GM12872 (cell line): ENCODE measurements at regions not wholly inside any gene's neighbourhood (a gene's known extent, or its start where the extent isn't known, plus 50 kb on each side); places are given as distances from the start of the nearest gene placed in this dataset.

ENCODE experiments used
- TF ChIP-seq, protein P1 (sequence below): IDR thresholded peaks from 3 replicates; pipeline ENCODE4 v1.5.1; 2011; ENCODE audit warnings: low read depth, mild to moderate bottlenecking, low read length, moderate library complexity; ENCODE audit not compliant: insufficient read depth

DNA sequence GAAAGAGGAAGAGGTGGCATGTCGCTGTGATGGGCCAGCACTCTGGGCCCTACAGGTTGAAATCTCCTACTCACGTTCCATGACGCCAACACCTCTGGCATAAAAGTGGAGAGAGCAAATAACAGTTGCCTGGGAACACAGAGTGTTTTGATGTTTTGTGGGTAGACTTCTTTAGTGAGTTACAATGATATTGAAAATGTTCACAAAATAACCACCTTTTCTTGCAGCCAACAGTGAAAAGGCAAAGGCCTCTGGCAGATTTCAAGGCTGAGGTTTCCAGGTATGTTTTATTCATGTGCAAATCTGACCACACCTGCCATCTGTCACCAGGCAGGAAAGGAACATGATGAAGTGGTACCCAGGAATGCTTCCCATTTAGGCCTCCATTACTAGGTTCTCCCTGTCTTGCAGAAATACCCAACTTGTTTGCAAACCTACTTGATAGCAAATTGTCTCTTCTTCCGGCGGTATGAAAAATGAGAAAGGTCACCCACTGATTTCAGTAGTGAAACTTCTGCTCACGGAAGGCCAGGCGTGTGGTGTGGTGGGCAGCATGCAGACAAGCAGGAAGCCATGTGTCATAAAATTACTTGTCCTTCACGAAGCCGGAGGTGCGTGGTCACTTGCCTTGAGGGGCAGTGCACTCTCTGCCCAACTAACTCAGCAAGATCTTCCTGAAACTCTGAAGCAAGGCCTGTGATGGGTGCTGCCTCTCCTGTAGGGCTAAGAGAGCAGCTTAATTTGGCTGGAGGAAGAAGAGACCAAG, 299.1 kb upstream of the PRDM1 start:
- TF ChIP-seq, protein P1, sequence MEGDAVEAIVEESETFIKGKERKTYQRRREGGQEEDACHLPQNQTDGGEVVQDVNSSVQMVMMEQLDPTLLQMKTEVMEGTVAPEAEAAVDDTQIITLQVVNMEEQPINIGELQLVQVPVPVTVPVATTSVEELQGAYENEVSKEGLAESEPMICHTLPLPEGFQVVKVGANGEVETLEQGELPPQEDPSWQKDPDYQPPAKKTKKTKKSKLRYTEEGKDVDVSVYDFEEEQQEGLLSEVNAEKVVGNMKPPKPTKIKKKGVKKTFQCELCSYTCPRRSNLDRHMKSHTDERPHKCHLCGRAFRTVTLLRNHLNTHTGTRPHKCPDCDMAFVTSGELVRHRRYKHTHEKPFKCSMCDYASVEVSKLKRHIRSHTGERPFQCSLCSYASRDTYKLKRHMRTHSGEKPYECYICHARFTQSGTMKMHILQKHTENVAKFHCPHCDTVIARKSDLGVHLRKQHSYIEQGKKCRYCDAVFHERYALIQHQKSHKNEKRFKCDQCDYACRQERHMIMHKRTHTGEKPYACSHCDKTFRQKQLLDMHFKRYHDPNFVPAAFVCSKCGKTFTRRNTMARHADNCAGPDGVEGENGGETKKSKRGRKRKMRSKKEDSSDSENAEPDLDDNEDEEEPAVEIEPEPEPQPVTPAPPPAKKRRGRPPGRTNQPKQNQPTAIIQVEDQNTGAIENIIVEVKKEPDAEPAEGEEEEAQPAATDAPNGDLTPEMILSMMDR: no peak

DNA sequence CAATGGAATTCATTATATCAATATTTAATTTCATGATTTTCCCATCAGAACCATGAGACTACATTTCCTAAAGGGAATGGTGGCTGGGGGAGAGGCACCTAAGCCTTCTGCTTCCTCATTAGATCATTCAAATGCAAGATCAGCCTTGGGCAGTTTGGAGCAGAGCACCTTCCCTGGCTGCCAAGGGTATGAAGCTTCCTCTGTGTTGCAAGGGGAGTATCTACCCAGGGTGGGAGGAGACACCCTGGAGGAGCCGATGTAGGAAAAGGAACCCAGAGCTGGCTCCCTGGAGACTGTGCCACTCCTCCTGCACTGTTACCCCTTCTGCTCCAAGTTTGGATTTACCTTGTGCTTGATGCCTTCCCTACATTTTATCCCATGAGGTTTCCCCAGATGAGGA, 299.7 kb upstream of the PRDM1 start:
- TF ChIP-seq, protein P1: no peak

DNA sequence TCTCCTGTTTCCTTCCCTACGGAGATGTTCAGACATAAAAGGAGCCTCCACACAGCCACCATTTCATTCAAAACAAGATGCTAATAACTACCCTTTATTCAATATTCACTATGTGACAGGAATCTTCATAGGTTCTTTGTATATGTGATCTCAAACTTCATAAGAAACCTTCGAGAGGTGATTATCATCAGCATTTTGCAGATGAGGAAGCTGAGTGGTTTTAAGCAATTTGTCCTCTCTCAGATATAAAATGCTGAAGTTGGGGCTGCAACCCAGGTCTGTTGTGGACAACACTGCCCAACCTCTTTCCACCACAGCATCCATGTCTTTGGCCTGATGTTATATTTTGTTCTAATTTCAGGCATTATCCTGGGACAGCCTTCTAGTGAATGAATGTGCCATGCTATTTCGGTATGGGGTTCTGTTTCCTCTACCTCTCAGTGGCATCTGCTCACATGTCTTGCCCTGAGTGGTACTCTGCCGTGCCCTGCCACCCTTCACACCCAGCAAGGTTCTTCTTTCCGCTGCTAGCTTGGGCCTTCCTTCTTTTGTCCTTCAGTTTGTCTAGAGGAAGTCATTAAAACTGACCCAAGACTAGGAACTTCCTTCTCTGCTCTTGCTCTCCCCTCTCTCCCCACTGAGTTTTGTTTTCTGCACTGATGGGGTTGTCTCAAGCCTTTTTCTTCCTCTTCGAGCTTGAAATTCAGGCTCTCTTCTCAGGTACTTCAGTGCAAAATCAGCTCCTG, 300.9 kb upstream of the PRDM1 start:
- TF ChIP-seq, protein P1: no peak

DNA sequence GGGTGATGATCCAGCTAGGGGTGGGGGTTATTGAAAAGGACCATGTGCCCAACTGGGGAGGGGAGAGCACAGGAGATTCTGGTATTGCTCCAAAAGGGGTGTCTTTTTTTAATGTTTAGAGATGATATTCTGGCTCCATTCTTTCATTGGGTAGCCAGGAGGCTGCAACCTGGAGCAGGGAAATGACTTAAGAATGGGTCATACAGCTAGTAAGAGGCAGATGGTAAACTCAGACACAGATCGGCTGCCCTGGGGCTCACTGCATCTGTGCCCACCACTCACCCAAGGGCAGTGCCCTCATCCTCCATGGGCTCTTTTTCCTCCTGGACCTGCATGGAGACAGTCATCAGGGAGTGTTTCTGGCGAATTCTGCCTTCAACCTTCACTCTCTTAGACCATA, 302.0 kb upstream of the PRDM1 start:
- TF ChIP-seq, protein P1: no peak

DNA sequence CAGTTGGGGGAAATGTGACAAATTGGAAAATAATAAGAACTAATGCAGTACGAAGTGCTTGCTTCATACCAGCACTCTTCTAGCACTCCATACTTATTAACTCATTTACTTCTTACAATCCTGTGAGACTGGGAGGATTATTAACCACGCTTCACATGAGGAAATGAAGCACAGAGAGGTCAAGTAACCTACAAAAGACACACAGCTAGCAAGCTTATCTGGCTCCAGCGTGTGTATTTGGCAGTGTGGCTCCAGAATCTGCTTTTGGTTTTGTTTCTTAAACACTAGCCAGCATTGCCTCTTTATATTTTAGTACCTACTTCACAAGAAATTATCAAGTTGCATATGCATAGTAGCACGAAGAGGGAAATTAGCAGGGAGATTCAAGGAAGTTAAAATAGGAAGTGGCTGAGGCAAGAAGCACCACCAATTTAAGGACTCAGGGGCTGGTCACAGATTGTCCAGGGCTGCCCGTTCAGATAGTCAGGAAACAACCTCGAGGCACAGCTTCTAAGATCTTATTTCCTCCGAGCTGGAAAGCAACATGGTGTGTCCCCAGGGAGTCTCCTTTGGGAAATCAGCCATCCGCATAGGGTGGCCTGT, 302.7 kb upstream of the PRDM1 start:
- TF ChIP-seq, protein P1: no peak

DNA sequence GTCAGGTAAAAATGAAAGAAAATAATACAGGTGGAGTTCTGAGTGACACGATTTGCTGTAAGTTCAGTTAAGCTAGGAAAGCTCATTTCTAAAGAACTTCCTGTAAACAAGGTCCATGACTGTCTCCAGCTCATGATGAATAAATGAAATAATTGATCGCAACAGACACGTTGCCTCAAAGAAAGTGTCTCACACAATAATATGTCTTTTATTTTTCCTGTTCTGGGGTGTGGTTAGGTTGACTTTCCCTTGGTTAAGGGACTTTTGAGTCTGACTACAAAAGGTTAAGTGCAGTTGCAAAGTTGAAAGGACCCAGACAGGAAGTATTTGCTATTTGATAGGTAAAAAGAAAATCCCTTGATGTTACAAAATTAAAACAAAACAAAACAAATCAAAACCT, 304.2 kb upstream of the PRDM1 start:
- TF ChIP-seq, protein P1: no peak

DNA sequence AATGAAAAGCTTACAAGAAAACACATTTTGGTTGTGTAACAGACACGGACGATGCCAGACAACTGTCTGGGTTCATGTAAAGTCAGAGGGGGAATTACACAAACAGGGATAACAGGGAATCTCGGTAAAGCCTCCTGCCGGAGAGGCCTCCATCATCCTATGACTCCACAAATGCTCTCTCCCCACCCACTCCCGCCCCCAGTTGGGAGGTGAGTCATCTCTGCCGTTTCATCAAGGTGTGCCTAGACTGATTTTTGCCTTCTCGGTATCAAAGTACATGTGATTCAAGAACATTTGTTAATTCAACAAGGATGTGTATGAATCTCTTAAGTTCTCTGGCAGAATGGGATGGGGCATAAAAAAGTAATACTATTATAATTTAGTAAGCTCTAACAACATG, 304.9 kb upstream of the PRDM1 start:
- TF ChIP-seq, protein P1: no peak
